Nephron (organoid): ENCODE measurements at regions not wholly inside any gene's neighbourhood (a gene's known extent, or its start where the extent isn't known, plus 50 kb on each side); places are given as distances from the start of the nearest gene placed in this dataset.

Experiments
- H3K27ac Mint-ChIP-seq, 3 experiments: 2 replicates each; pipeline ENCODE4 v1.8.0; 2020; ENCODE audit warnings: mixed read lengths in 3 of 3, mild to moderate bottlenecking in 2 of 3, moderate library complexity in 1 of 3
- H3K27me3 Mint-ChIP-seq: 2 replicates; pipeline ENCODE4 v1.8.0; 2021; ENCODE audit warnings: low read depth, mild to moderate bottlenecking, moderate library complexity, mixed read lengths
- H3K36me3 Mint-ChIP-seq: 2 replicates; pipeline ENCODE4 v1.8.0; 2020; ENCODE audit warnings: low read depth, mixed read lengths
- H3K4me1 Mint-ChIP-seq: 2 replicates; pipeline ENCODE4 v1.8.0; 2020; ENCODE audit warnings: mixed read lengths
- H3K4me3 Mint-ChIP-seq, 3 experiments: 2 replicates each; pipeline ENCODE4 v1.8.0; 2020; ENCODE audit warnings: mild to moderate bottlenecking in 3 of 3, mixed read lengths in 3 of 3, moderate library complexity in 2 of 3
- H3K9me3 Mint-ChIP-seq: 2 replicates; pipeline ENCODE4 v1.8.0; 2020; ENCODE audit warnings: mixed read lengths
- TF ChIP-seq, protein P1 (sequence below), 3 experiments: fragments of 200-600 bp; sonication (generic); IDR thresholded peaks; one replicate each; pipeline ENCODE4 v1.5.0; 2021; ENCODE audit warnings: antibody characterized with exemption in 3 of 3; ENCODE audit not compliant: unreplicated experiment in 3 of 3

- Mint-ChIP-seq H3K9me3 (peaks cover 12% of the 10 kb centered on the region), H3K27me3 (no peaks in the 10 kb centered on the region), H3K4me1 (no peaks in the 10 kb centered on the region), H3K36me3 (peaks cover 16% of the 10 kb centered on the region), H3K4me3 (no peak overlapping the region), H3K27ac (no peak overlapping the region)
- TF ChIP-seq, protein P1, sequence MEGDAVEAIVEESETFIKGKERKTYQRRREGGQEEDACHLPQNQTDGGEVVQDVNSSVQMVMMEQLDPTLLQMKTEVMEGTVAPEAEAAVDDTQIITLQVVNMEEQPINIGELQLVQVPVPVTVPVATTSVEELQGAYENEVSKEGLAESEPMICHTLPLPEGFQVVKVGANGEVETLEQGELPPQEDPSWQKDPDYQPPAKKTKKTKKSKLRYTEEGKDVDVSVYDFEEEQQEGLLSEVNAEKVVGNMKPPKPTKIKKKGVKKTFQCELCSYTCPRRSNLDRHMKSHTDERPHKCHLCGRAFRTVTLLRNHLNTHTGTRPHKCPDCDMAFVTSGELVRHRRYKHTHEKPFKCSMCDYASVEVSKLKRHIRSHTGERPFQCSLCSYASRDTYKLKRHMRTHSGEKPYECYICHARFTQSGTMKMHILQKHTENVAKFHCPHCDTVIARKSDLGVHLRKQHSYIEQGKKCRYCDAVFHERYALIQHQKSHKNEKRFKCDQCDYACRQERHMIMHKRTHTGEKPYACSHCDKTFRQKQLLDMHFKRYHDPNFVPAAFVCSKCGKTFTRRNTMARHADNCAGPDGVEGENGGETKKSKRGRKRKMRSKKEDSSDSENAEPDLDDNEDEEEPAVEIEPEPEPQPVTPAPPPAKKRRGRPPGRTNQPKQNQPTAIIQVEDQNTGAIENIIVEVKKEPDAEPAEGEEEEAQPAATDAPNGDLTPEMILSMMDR (IDR thresholded peaks at IDR 0.05; ENCODE audit: unreplicated experiment in 3 of 3): no peak
Measured at GRCh38 chr1:94637121-94637520, 95.6 kb upstream of the F3 start.

DNA sequence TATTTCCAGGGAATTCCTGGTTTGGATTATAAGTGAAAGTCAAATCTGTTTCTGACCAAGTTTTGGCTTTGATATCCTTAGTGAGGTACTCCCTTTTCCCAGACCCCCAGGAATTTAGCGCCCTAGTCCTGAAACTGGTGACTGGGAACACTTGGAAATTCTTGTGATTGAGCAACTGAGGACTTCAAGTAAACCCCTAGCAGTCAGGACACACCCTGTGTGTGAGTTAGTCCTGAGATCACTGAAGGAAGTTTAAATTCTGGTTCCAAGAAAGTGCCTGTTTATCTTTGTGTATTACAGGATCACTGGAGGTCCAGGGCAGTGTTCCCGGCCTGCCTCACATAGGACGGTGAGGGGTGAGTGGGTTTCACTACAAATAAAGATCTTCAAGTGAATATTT lies 95.1 kb upstream of the F3 start:
- Mint-ChIP-seq H3K36me3 (peaks cover 16% of the 10 kb centered on the region), H3K4me3 (no peak overlapping the region), H3K27ac (no peak overlapping the region), H3K9me3 (peaks cover 12% of the 10 kb centered on the region), H3K27me3 (no peaks in the 10 kb centered on the region), H3K4me1 (no peaks in the 10 kb centered on the region)
- TF ChIP-seq, protein P1 (IDR thresholded peaks at IDR 0.05; ENCODE audit: unreplicated experiment in 3 of 3): no peak

DNA sequence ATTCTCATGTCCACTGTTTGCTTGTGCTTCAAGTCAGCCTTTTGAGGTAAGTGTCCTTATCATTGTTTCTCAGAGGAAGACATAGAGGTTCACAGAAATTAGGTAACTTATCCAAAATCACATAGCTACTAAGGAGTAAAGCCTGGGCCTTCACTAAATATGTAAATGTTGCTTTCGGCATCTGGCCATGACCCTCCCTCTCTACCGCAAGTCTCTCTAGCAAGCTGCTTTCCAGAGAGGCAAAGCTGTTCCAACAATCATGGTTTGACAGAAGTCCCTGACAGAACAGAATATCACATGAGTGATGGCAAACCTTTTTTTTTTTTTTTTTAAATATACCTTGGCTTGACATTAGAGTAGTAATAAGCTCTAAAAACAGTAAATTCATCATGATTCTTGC lies 94.5 kb upstream of the F3 start:
- Mint-ChIP-seq H3K27me3 (no peaks in the 10 kb centered on the region), H3K4me3 (no peak overlapping the region), H3K9me3 (peaks cover 12% of the 10 kb centered on the region), H3K36me3 (peaks cover 16% of the 10 kb centered on the region), H3K4me1 (no peaks in the 10 kb centered on the region), H3K27ac (no peak overlapping the region)
- TF ChIP-seq, protein P1 (IDR thresholded peaks at IDR 0.05; ENCODE audit: unreplicated experiment in 3 of 3): no peak

GRCh38 chr1:94634977-94635416 lies 93.4 kb upstream of the F3 start:
- TF ChIP-seq, protein P1 (IDR thresholded peaks at IDR 0.05; ENCODE audit: unreplicated experiment in 3 of 3): no peak

GRCh38 chr1:94633051-94633450 lies 91.5 kb upstream of the F3 start:
- H3K27ac Mint-ChIP-seq: no peak overlapping the region
- no peaks in the 10 kb centered on the region for H3K27me3 Mint-ChIP-seq
- no peaks in the 10 kb centered on the region for H3K36me3 Mint-ChIP-seq
- no peaks in the 10 kb centered on the region for H3K9me3 Mint-ChIP-seq
- H3K4me1 Mint-ChIP-seq: no peaks in the 10 kb centered on the region
- TF ChIP-seq, protein P1 (IDR thresholded peaks at IDR 0.05; ENCODE audit: unreplicated experiment in 3 of 3): no peak
- no peak overlapping the region for H3K4me3 Mint-ChIP-seq

More at GRCh38 chr1:94634977-94635416, 93.4 kb upstream of the F3 start:
- no peaks in the 10 kb centered on the region for H3K27me3 Mint-ChIP-seq
- H3K9me3 Mint-ChIP-seq: peaks cover 8% of the 10 kb centered on the region
- H3K4me3 Mint-ChIP-seq: no peak overlapping the region
- H3K36me3 Mint-ChIP-seq: peaks cover 12% of the 10 kb centered on the region
- H3K4me1 Mint-ChIP-seq: no peaks in the 10 kb centered on the region
- H3K27ac Mint-ChIP-seq: no peak overlapping the region
